HCT116 (cell line): ENCODE measurements at regions not wholly inside any gene's neighbourhood (a gene's known extent, or its start where the extent isn't known, plus 50 kb on each side); places are given as distances from the start of the nearest gene placed in this dataset.

Experiments
- ATAC-seq: fragments of 200-7000 bp; cut with Tn5 transposase; 2 replicates; pipeline ENCODE4 v1.9.1; 2020; ENCODE audit warnings: mild to moderate bottlenecking, moderate library complexity
- BruUV-seq: library from RNA; stranded (reverse); fragments of 400-500 nt; replicated peaks from 2 replicates; lab custom pipeline; 2021; lab: Mats Ljungman, UMichigan
- CTCF ChIA-PET: fragments of 300-600 bp; sonication (Branson Sonifier 250); formaldehyde crosslinking; loops from one replicate; lab custom pipeline; 2021; ENCODE audit warnings: antibody characterized with exemption; lab: Charles Lee
- POLR2A ChIA-PET: fragments of 300-600, 350-600 bp; sonication (Branson Sonifier 250); formaldehyde crosslinking; loops from one replicate; lab custom pipeline; 2021; ENCODE audit warnings: antibody characterized with exemption; lab: Charles Lee
- RAD21 ChIA-PET, 2 experiments: fragments of 300-600 bp; sonication (Branson Sonifier 250); formaldehyde crosslinking; loops; one replicate each; lab custom pipeline; 2023; ENCODE audit warnings: low total read pairs in 2 of 2; ENCODE audit not compliant: uncharacterized antibody in 2 of 2, unreplicated experiment in 2 of 2, low non-redundant PET in 1 of 2; lab: Charles Lee
- DNase-seq: peaks from one replicate; pipeline ENCODE4 v3.0.0-alpha.2; 2010; ENCODE audit warnings: low read depth, low spot score
- H2AFZ ChIP-seq: fragments of 200-600 bp; shearing (Covaris generic), sonication (generic); 2 replicates; pipeline ENCODE4 v1.6.1; 2017; ENCODE audit warnings: low read depth, mixed run types, mixed read lengths, antibody characterized with exemption, low read length; ENCODE audit not compliant: poor library complexity, severe bottlenecking
- H3K27ac ChIP-seq: 2 replicates; pipeline ENCODE4 v1.5.1; 2012; ENCODE audit warnings: low read depth, low read length
- H3K27me3 ChIP-seq: fragments of 200-600 bp; sonication (generic); 2 replicates; pipeline ENCODE4 v1.6.1; 2016; ENCODE audit warnings: mixed run types, low read length, mixed read lengths; ENCODE audit not compliant: insufficient read depth
- H3K36me3 ChIP-seq, 2 experiments: fragments of 200-500 bp in 1 of 2; fragments of 200-600 bp in 1 of 2; sonication (Bioruptor generic) in 1 of 2; sonication (generic) in 1 of 2; 2 replicates each; pipeline versions ENCODE4 v1.5.1 to v1.6.1; 2014 to 2016; ENCODE audit warnings: low read length in 2 of 2, inconsistent platforms in 1 of 2, mixed read lengths in 1 of 2, mixed run types in 1 of 2; ENCODE audit not compliant: insufficient read depth in 2 of 2, control insufficient read depth in 1 of 2
- H3K4me1 ChIP-seq, 2 experiments: fragments of 200-600 bp in 1 of 2; sonication (generic) in 1 of 2; 2 replicates each; pipeline versions ENCODE4 v1.5.1 to v1.6.1; 2012 to 2017; ENCODE audit warnings: low read length in 2 of 2, inconsistent platforms in 1 of 2, mild to moderate bottlenecking in 1 of 2, mixed read lengths in 1 of 2, mixed run types in 1 of 2, moderate library complexity in 1 of 2; ENCODE audit not compliant: insufficient read depth in 2 of 2, control insufficient read depth in 1 of 2
- H3K4me2 ChIP-seq: fragments of 200-600 bp; sonication (generic); 2 replicates; pipeline ENCODE4 v1.6.1; 2017; ENCODE audit warnings: mixed run types, low read length, mixed read lengths
- H3K4me3 ChIP-seq, 2 experiments: fragments of 200-600 bp in 1 of 2; sonication (generic) in 1 of 2; replicated peaks in 1 of 2; 2 replicates each; pipeline ENCODE4 v1.5.1; 2011 to 2016; ENCODE audit warnings: low read length in 2 of 2, control low read depth in 1 of 2, low read depth in 1 of 2, mild to moderate bottlenecking in 1 of 2, mixed read lengths in 1 of 2, mixed run types in 1 of 2
- H3K79me2 ChIP-seq: fragments of 200-600 bp; sonication (generic); 2 replicates; pipeline ENCODE4 v1.6.1; 2017; ENCODE audit warnings: mild to moderate bottlenecking, mixed run types, low read length, moderate library complexity, mixed read lengths; ENCODE audit not compliant: insufficient read depth
- H3K9ac ChIP-seq: fragments of 200-600 bp; sonication (generic); 2 replicates; pipeline ENCODE4 v1.6.1; 2016; ENCODE audit warnings: low read length, mixed read lengths
- H3K9me2 ChIP-seq: fragments of 200-600 bp; sonication (generic), shearing (Covaris generic); 2 replicates; pipeline ENCODE4 v1.6.1; 2017; ENCODE audit warnings: mixed run types, mild to moderate bottlenecking, moderate library complexity; ENCODE audit not compliant: insufficient read depth
- H3K9me3 ChIP-seq, 2 experiments: fragments of 200-500 bp in 1 of 2; fragments of 200-600 bp in 1 of 2; sonication (Bioruptor generic) in 1 of 2; sonication (generic) in 1 of 2; 2 replicates each; pipeline ENCODE4 v1.6.1; 2014 to 2017; ENCODE audit warnings: low read length in 2 of 2, mixed read lengths in 2 of 2, inconsistent platforms in 1 of 2, low read depth in 1 of 2, mild to moderate bottlenecking in 1 of 2, mixed run types in 1 of 2, moderate library complexity in 1 of 2; ENCODE audit not compliant: control insufficient read depth in 1 of 2, insufficient read depth in 1 of 2
- H4K20me1 ChIP-seq: fragments of 200-600 bp; sonication (generic), shearing (Covaris generic); 2 replicates; pipeline ENCODE4 v1.6.1; 2017; ENCODE audit warnings: mixed run types, mild to moderate bottlenecking, moderate library complexity; ENCODE audit not compliant: insufficient read depth
- CBX3 ChIP-seq: IDR thresholded peaks from 2 replicates; pipeline ENCODE4 v1.6.1; 2012; ENCODE audit warnings: low read depth
- CEBPB ChIP-seq: IDR thresholded peaks from 2 replicates; pipeline ENCODE4 v1.6.1; 2012; ENCODE audit warnings: low read depth
- EGR1 ChIP-seq: IDR thresholded peaks from 2 replicates; pipeline ENCODE4 v1.6.1; 2012; ENCODE audit warnings: low read depth
- ELF1 ChIP-seq: IDR thresholded peaks from 2 replicates; pipeline ENCODE4 v1.6.1; 2012; ENCODE audit warnings: low read depth, borderline replicate concordance
- EZH2 ChIP-seq: fragments of 200-600 bp; sonication (generic); IDR thresholded peaks from 2 replicates; pipeline ENCODE4 v1.6.1; 2017; ENCODE audit warnings: antibody characterized with exemption, mixed run types
- FOSL1 ChIP-seq: IDR thresholded peaks from 2 replicates; pipeline ENCODE4 v1.6.1; 2012; ENCODE audit warnings: low read depth
- JUND ChIP-seq: IDR thresholded peaks from 2 replicates; pipeline ENCODE4 v1.6.1; 2012
- POLR2A ChIP-seq: IDR thresholded peaks from 2 replicates; pipeline ENCODE4 v1.7.0; 2011; ENCODE audit warnings: borderline replicate concordance; ENCODE audit not compliant: insufficient read depth, insufficient read length; ENCODE audit errors: extremely low read depth
- POLR2AphosphoS5 ChIP-seq: IDR thresholded peaks from 2 replicates; pipeline ENCODE4 v1.6.1; 2011; ENCODE audit warnings: mild to moderate bottlenecking, low read depth, low read length, moderate library complexity
- SIN3A ChIP-seq: IDR thresholded peaks from 2 replicates; pipeline ENCODE4 v1.6.1; 2012; ENCODE audit warnings: low read depth
- SP1 ChIP-seq: IDR thresholded peaks from 2 replicates; pipeline ENCODE4 v1.6.1; 2012; ENCODE audit warnings: low read depth
- SRF ChIP-seq: IDR thresholded peaks from 2 replicates; pipeline ENCODE4 v1.6.1; 2012; ENCODE audit warnings: low read depth
- YY1 ChIP-seq: IDR thresholded peaks from 2 replicates; pipeline ENCODE4 v1.6.1; 2011; ENCODE audit warnings: low read length, low read depth, moderate library complexity, mild to moderate bottlenecking; ENCODE audit not compliant: insufficient replicate concordance; ENCODE audit errors: extremely low read depth
- ZNF274 ChIP-seq: fragments of 200-500 bp; sonication (Bioruptor generic); IDR thresholded peaks from 2 replicates; pipeline ENCODE4 v1.6.1; 2014; ENCODE audit warnings: mild to moderate bottlenecking, low read depth, low read length, inconsistent platforms
- intact Hi-C: fragments of 100-400 bp; cut with micrococcal nuclease; formaldehyde crosslinking; loops from 2 replicates; pipeline ENCODE4 v1.10.0; 2022
- TF ChIP-seq, protein P1 (sequence below): IDR thresholded peaks from 2 replicates; pipeline ENCODE4 v1.6.1; 2011; ENCODE audit warnings: mild to moderate bottlenecking, low read length, moderate library complexity; ENCODE audit not compliant: insufficient replicate concordance; ENCODE audit errors: extremely low read depth
- TF ChIP-seq, protein P2 (sequence below), 3 experiments: fragments of 200-600 bp in 1 of 3; sonication (generic) in 1 of 3; IDR thresholded peaks in 2 of 3; conservative IDR thresholded peaks in 1 of 3; 2 replicates each; pipeline ENCODE4 v1.5.1; 2012 to 2017; ENCODE audit warnings: low read depth in 2 of 3, low read length in 2 of 3, antibody characterized with exemption in 1 of 3, borderline replicate concordance in 1 of 3, control low read depth in 1 of 3, mild to moderate bottlenecking in 1 of 3, mixed read lengths in 1 of 3, mixed run types in 1 of 3, moderate library complexity in 1 of 3; ENCODE audit not compliant: insufficient read depth in 1 of 3
- TF ChIP-seq, protein P3 (sequence below): IDR thresholded peaks from 2 replicates; pipeline ENCODE4 v1.6.1; 2012

DNA sequence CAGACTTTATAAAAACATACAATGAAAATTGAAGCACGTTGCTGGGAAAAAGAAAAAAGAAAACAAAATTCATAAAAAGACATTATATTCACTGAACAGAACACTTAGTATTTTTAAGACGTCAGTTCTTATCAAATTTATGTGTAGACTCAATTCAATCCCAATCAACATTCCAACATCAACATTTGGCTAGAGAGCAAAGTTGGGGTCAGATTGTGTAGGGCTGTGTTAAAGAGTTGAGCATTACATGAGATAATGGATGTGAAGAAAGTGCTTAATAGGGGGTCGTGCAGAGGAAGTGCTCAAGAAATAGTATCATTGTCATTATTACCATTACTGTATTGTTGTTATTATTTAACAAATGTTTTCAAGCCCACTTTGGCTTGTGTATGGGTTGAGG, 154.1 kb upstream of the TNP1 start (continued):
- TF ChIP-seq CBX3 (no peak), YY1 (no peak), POLR2A (no peak), ELF1 (no peak)

DNA sequence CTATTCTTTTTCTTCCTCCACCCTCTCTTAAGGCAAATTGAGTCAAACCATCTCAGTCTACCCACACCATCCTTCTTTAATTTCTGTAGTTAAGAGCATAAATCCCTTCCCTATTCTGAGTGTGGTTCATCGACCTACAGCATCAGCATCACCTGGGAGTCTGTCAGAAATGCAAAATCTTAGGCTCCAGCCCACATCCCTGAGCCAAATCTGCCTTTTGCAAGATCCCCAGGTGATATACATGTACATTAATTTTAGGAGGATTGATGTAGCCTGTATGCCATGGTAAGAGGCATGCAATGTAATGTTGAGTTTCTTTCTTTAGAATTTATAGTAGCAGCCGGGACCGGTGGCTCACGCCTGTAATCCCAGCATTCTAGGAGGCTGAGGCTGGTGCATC, 151.7 kb upstream of the TNP1 start:
- intact Hi-C loops, result no loop called here
- H3K9ac ChIP-seq, result no peak overlapping the region
- ATAC-seq (no peak), DNase-seq (no peak)
- H3K4me2 ChIP-seq, result no peak overlapping the region
- no peak overlapping the region for H3K27ac ChIP-seq
- TF ChIP-seq EZH2, result no peak
- no peak for TF ChIP-seq ELF1
- no peak for TF ChIP-seq SP1
- no peak for TF ChIP-seq ZNF274
- no peak for TF ChIP-seq FOSL1
- TF ChIP-seq, protein P1, sequence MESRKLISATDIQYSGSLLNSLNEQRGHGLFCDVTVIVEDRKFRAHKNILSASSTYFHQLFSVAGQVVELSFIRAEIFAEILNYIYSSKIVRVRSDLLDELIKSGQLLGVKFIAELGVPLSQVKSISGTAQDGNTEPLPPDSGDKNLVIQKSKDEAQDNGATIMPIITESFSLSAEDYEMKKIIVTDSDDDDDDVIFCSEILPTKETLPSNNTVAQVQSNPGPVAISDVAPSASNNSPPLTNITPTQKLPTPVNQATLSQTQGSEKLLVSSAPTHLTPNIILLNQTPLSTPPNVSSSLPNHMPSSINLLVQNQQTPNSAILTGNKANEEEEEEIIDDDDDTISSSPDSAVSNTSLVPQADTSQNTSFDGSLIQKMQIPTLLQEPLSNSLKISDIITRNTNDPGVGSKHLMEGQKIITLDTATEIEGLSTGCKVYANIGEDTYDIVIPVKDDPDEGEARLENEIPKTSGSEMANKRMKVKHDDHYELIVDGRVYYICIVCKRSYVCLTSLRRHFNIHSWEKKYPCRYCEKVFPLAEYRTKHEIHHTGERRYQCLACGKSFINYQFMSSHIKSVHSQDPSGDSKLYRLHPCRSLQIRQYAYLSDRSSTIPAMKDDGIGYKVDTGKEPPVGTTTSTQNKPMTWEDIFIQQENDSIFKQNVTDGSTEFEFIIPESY, result no peak
- TF ChIP-seq POLR2AphosphoS5, result no peak
- TF ChIP-seq, protein P2, sequence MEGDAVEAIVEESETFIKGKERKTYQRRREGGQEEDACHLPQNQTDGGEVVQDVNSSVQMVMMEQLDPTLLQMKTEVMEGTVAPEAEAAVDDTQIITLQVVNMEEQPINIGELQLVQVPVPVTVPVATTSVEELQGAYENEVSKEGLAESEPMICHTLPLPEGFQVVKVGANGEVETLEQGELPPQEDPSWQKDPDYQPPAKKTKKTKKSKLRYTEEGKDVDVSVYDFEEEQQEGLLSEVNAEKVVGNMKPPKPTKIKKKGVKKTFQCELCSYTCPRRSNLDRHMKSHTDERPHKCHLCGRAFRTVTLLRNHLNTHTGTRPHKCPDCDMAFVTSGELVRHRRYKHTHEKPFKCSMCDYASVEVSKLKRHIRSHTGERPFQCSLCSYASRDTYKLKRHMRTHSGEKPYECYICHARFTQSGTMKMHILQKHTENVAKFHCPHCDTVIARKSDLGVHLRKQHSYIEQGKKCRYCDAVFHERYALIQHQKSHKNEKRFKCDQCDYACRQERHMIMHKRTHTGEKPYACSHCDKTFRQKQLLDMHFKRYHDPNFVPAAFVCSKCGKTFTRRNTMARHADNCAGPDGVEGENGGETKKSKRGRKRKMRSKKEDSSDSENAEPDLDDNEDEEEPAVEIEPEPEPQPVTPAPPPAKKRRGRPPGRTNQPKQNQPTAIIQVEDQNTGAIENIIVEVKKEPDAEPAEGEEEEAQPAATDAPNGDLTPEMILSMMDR (IDR thresholded peaks at IDR 0.05 in 2 of 3, conservative IDR thresholded peaks at IDR 0.05 in 1 of 3; ENCODE audit: borderline replicate concordance in 1 of 3, insufficient read depth in 1 of 3, low read depth in 2 of 3, low read length in 2 of 3), result no peak
- TF ChIP-seq, protein P3, sequence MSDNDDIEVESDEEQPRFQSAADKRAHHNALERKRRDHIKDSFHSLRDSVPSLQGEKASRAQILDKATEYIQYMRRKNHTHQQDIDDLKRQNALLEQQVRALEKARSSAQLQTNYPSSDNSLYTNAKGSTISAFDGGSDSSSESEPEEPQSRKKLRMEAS, result no peak
- no peak for TF ChIP-seq SIN3A
- no peak for TF ChIP-seq SRF
- no peak for TF ChIP-seq CEBPB
- no peak for TF ChIP-seq POLR2A
- no peak for TF ChIP-seq JUND
- TF ChIP-seq EGR1, result no peak
- peaks cover 43% of the 10 kb centered on the region for H3K27me3 ChIP-seq
- ChIA-PET CTCF (no interaction called here), RAD21 (no interaction called here), POLR2A (no interaction called here)
- H3K4me1 ChIP-seq, result no peaks in the 10 kb centered on the region
- no peaks in the 10 kb centered on the region for H3K9me2 ChIP-seq
- H3K79me2 ChIP-seq, result no peaks in the 10 kb centered on the region
- H2AFZ ChIP-seq, result no peak overlapping the region
- no peak overlapping the region for H3K4me3 ChIP-seq
- no peaks in the 10 kb centered on the region for H3K36me3 ChIP-seq
- H3K9me3 ChIP-seq, result no peaks in the 10 kb centered on the region
- H4K20me1 ChIP-seq, result no peaks in the 10 kb centered on the region
- BruUV-seq, result no TSS peak
